ENCODE measurements at regions not wholly inside any gene's neighbourhood (a gene's known extent, or its start where the extent isn't known, plus 50 kb on each side); places are given as distances from the start of the nearest gene placed in this dataset.
"Not testable (repeated sequence)": the region's sequence is repeated elsewhere in the genome, so short reads cannot be mapped to it uniquely, and the experiment has no call there.

DNA sequence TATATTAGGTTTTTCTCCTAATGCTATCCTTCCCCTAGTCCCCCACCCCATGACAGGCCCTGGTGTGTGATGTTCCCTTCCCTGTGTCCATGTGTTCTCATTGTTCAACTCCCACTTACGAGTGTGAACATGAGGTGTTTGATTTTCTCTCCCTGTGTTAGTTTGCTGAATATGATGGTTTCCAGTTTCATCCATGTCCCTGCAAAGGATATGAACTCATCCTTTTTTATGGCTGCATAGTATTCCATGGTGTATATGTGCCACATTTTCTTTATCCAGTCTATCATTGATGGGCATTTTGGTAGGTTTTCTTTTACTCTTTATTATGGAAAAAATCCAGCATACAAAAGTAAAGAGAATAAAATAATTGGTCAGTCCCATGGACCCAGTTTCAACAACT is 126.1 kb downstream of the PHETA1 start:
- TF ChIP-seq, protein P1, sequence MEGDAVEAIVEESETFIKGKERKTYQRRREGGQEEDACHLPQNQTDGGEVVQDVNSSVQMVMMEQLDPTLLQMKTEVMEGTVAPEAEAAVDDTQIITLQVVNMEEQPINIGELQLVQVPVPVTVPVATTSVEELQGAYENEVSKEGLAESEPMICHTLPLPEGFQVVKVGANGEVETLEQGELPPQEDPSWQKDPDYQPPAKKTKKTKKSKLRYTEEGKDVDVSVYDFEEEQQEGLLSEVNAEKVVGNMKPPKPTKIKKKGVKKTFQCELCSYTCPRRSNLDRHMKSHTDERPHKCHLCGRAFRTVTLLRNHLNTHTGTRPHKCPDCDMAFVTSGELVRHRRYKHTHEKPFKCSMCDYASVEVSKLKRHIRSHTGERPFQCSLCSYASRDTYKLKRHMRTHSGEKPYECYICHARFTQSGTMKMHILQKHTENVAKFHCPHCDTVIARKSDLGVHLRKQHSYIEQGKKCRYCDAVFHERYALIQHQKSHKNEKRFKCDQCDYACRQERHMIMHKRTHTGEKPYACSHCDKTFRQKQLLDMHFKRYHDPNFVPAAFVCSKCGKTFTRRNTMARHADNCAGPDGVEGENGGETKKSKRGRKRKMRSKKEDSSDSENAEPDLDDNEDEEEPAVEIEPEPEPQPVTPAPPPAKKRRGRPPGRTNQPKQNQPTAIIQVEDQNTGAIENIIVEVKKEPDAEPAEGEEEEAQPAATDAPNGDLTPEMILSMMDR (IDR thresholded peaks at IDR 0.05; ENCODE audit: low read depth, low read length, missing input control) = not testable (repeated sequence)
- not testable (repeated sequence) for TF ChIP-seq GABPA (IDR thresholded peaks at IDR 0.05 in 1 of 2, conservative IDR thresholded peaks at IDR 0.05 in 1 of 2)
